AG09319 (cell line): ENCODE measurements at regions not wholly inside any gene's neighbourhood (a gene's known extent, or its start where the extent isn't known, plus 50 kb on each side); places are given as distances from the start of the nearest gene placed in this dataset.

Experiments
- DNase-seq: peaks from one replicate; pipeline ENCODE4 v3.0.0-alpha.2; 2010; ENCODE audit warnings: low read depth; ENCODE audit errors: extremely low read depth
- CTCF ChIP-seq: IDR thresholded peaks from 2 replicates; pipeline ENCODE4 v1.5.1; 2011; ENCODE audit warnings: low read depth, mild to moderate bottlenecking, inconsistent platforms, low read length, moderate library complexity

- no peak for DNase-seq
- TF ChIP-seq CTCF = no peak
These were observed 344.6 kb upstream of the NECTIN3 start for GRCh38 chr3:110727056-110727455.

GRCh38 chr3:110731148-110731547 is 340.5 kb upstream of the NECTIN3 start:
- no peak for TF ChIP-seq CTCF
- peak; percentile 5 for DNase-seq

GRCh38 chr3:110732420-110732819 is 339.2 kb upstream of the NECTIN3 start:
- DNase-seq = no peak
- no peak for TF ChIP-seq CTCF

GRCh38 chr3:110733045-110733444 is 338.6 kb upstream of the NECTIN3 start:
- no peak for DNase-seq
- no peak for TF ChIP-seq CTCF

GRCh38 chr3:110734524-110734923 is 337.1 kb upstream of the NECTIN3 start:
- no peak for TF ChIP-seq CTCF

GRCh38 chr3:110736332-110736731 is 335.3 kb upstream of the NECTIN3 start:
- no peak for TF ChIP-seq CTCF
- no peak for DNase-seq

More at GRCh38 chr3:110734524-110734923, 337.1 kb upstream of the NECTIN3 start:
- DNase-seq = no peak

- no peak for TF ChIP-seq CTCF
- no peak for DNase-seq
These were observed 333.1 kb upstream of the NECTIN3 start for GRCh38 chr3:110738531-110738930.
